Thyroid gland (tissue), 4 donors: ENCODE measurements at regions not wholly inside any gene's neighbourhood (a gene's known extent, or its start where the extent isn't known, plus 50 kb on each side); places are given as distances from the start of the nearest gene placed in this dataset.

Source experiments
- CTCF ChIP-seq, 6 experiments: fragments of 200-600 bp in 3 of 6; fragments of 450-650 bp in 3 of 6; sonication (generic) in 3 of 6; IDR thresholded peaks; one replicate each; pipeline ENCODE4 v1.5.1; 2016 to 2019; ENCODE audit warnings: antibody characterized with exemption in 6 of 6, mild to moderate bottlenecking in 2 of 6, inconsistent platforms in 1 of 6, moderate library complexity in 1 of 6
- POLR2A ChIP-seq, 2 donors: fragments of 450-650 bp; IDR thresholded peaks; one replicate each; pipeline ENCODE4 v1.6.1; 2017; ENCODE audit warnings: antibody characterized with exemption in 2 of 2, mild to moderate bottlenecking in 2 of 2, moderate library complexity in 1 of 2

- TF ChIP-seq CTCF (IDR thresholded peaks at IDR 0.05): no peak
- TF ChIP-seq POLR2A (IDR thresholded peaks at IDR 0.05): no peak
Observed at GRCh38 chr12:107493135-107493494, 192.5 kb upstream of the PWP1 start.
